ENCODE measurements at regions not wholly inside any gene's neighbourhood (a gene's known extent, or its start where the extent isn't known, plus 50 kb on each side); places are given as distances from the start of the nearest gene placed in this dataset.

GRCh38 chrX:88991583-88992132, 244.6 kb downstream of the CPXCR1 start:
- TF ChIP-seq, protein P1, sequence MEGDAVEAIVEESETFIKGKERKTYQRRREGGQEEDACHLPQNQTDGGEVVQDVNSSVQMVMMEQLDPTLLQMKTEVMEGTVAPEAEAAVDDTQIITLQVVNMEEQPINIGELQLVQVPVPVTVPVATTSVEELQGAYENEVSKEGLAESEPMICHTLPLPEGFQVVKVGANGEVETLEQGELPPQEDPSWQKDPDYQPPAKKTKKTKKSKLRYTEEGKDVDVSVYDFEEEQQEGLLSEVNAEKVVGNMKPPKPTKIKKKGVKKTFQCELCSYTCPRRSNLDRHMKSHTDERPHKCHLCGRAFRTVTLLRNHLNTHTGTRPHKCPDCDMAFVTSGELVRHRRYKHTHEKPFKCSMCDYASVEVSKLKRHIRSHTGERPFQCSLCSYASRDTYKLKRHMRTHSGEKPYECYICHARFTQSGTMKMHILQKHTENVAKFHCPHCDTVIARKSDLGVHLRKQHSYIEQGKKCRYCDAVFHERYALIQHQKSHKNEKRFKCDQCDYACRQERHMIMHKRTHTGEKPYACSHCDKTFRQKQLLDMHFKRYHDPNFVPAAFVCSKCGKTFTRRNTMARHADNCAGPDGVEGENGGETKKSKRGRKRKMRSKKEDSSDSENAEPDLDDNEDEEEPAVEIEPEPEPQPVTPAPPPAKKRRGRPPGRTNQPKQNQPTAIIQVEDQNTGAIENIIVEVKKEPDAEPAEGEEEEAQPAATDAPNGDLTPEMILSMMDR (IDR thresholded peaks at IDR 0.05): no peak
- TF ChIP-seq ZFX (IDR thresholded peaks at IDR 0.05; ENCODE audit: borderline replicate concordance): no peak

Data from 22Rv1 (cell line).